ENCODE measurements at regions not wholly inside any gene's neighbourhood (a gene's known extent, or its start where the extent isn't known, plus 50 kb on each side); places are given as distances from the start of the nearest gene placed in this dataset.

DNA sequence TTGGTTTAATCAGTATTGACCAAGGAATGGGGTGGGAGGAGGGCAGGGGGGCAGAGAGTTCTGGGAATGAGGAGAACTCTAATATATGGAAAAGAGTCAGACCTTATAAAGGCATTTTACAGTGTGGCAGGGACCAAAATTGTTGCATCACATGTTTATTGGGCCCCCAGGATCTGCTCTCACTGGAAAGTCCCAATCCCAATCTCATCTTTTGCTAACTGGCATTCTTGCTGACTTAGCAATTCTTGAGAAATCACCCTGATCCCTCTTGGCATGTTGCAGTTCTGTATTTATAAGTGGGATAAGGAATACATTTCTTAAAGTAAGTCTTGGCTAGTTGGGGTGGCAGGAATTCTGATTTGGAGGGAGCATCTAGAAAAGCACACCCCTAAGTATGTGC, 104.4 kb upstream of the CXCL14 start:
- TF ChIP-seq CTCF (IDR thresholded peaks at IDR 0.05; ENCODE audit: low read length) (no peak), EZH2phosphoT487 (IDR thresholded peaks at IDR 0.05; ENCODE audit: low read length) (no peak), EZH2 (optimal IDR thresholded peaks at IDR 0.05; ENCODE audit: low read depth, low read length) (no peak)
